ENCODE measurements at regions not wholly inside any gene's neighbourhood (a gene's known extent, or its start where the extent isn't known, plus 50 kb on each side); places are given as distances from the start of the nearest gene placed in this dataset.

DNA sequence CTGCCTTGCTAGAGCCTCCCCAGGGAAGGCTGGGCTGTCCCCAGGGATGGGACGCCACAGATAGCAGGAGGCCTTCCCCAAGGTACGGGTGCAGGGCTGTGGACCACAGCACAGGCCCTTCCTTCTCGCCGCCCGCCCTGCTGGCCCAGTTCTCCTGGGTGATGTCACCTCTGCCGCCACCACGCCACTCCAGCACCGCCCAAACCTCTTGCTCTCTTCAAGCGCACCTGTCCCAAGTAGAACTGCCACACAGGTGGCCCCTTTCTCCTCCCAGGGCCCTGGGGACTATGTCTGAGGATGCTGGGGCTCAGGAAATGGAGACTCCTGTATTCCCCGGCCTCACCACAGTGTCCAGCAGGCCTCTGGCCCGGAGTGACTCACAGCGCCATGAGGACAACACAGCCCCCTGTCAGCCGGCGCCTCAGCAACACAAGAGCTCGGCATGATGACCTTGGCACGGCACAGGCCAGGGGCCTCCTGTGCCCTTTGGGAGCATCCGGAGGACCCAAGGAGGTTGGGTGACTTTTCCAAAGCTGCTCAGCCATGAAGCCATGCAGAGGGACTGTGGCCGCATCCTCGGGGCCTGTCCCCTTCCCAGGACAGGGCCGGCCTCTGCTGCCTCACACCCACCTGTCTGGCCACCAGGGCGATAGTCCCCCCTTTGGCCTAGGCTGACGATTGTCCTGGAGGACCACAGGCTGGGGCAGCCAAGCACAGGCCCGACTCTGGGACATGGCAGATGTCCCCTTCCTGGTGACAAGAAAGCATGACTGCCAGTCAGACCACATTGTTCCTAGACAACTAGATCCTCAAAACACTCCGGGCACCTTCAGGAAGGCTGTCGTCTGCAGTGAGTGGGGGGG lies 1023.5 kb downstream of the BRD1 start:
- peak in 1 of 8 experiments; percentile 13 for ATAC-seq (replicated peaks in 6 of 8)
- Histone ChIP-seq H3K27ac (no peak overlapping the region), H3K4me3 (no peak overlapping the region), H3K4me1 (replicated peaks in 1 of 2) (no peaks in the 10 kb centered on the region)
- in situ Hi-C loops (cut with MboI; ENCODE audit: low pct_unique_long_range_greater_than_20kb in 2 of 9, low sequenced_read_pairs in 9 of 9, unreplicated experiment in 9 of 9): no loop called here
- WGBS, 10 experiments: 5 to 100% (median 50%) methylated on average over 1 to 7 of the region's 25 CpGs; no CpG with 5 or more reads in 2 of the 10 experiments

DNA sequence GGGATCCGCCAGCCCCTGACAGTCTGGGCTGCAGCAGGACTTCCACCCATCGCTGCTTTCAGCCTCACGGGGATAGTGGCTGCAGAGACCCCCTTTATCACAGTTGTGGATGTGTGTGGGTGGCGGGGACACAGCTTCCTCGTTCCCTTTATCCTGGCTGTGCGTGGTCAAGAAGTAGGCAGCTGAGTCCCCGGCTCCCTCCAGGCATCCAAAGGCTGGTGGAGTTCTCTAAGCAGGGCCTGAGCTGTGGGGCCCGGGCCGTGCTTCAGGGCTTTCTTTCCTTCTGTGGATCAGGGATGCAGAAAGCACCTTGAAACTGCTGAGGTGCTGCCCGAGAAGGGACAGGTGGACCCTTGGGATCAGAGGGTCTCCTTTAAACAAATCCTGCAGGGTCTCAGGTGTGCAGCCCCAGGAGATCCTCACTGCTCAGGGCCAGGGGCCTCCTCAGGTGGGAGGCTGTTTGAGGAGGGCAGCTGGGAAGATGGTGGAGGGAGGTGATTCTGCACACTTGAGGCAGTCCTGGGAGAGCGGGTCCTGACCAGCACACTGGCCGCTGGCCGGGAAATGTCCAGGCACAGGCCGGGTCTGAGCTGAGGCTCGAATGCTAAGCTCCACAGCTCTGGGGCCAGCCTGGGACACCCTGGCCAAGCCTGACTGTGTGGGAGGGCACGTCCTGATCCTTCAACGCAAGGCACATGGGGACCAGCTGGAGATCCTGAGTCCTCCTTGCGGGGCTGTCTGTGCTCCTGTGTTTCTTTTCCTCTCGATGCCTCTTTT lies 1024.3 kb downstream of the BRD1 start:
- 60 to 100% (median 66%) methylated on average over 1 to 11 of the region's 19 CpGs; no CpG with 5 or more reads in 5 of the 10 experiments for WGBS, 10 experiments
- in situ Hi-C loops (cut with MboI; ENCODE audit: low pct_unique_long_range_greater_than_20kb in 2 of 9, low sequenced_read_pairs in 9 of 9, unreplicated experiment in 9 of 9): no loop called here

DNA sequence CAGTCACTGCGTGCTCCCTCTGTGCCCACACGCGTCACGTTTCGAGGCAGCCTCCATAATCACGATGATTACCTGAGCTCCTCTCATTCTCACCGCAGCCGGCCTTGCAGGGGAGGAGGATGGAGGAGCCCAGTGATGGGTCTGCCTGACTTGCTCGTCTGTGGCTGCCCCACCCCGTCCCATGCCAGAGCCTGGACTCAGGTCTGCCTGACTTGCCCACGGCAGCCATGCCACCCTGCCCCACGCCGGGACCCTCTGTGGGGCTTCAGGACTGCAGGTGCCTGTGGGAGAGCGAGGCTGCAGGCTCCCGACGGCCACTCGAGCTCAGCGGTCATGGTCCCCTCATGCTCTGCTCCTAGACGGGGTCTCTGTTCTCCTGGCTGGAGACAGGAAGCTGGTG lies 1025.1 kb downstream of the BRD1 start:
- in situ Hi-C loops (cut with MboI; ENCODE audit: low pct_unique_long_range_greater_than_20kb in 2 of 9, low sequenced_read_pairs in 9 of 9, unreplicated experiment in 9 of 9): no loop called here
- WGBS, 10 experiments: 73 to 93% (median 80%) methylated on average over 3 to 4 of the region's 19 CpGs; no CpG with 5 or more reads in 7 of the 10 experiments
- no peak overlapping the region for H3K27ac ChIP-seq
- H3K4me3 ChIP-seq: no peak overlapping the region
- no peaks in the 10 kb centered on the region for H3K4me1 ChIP-seq (replicated peaks in 1 of 2)
- ATAC-seq (replicated peaks in 6 of 8): no peak

More for the DNA sequence above, 1024.3 kb downstream of the BRD1 start:
- Histone ChIP-seq H3K4me3 (no peak overlapping the region), H3K4me1 (replicated peaks in 1 of 2) (no peaks in the 10 kb centered on the region), H3K27ac (no peak overlapping the region)
- peak in 1 of 8 experiments; percentile 59 for ATAC-seq (replicated peaks in 6 of 8)

DNA sequence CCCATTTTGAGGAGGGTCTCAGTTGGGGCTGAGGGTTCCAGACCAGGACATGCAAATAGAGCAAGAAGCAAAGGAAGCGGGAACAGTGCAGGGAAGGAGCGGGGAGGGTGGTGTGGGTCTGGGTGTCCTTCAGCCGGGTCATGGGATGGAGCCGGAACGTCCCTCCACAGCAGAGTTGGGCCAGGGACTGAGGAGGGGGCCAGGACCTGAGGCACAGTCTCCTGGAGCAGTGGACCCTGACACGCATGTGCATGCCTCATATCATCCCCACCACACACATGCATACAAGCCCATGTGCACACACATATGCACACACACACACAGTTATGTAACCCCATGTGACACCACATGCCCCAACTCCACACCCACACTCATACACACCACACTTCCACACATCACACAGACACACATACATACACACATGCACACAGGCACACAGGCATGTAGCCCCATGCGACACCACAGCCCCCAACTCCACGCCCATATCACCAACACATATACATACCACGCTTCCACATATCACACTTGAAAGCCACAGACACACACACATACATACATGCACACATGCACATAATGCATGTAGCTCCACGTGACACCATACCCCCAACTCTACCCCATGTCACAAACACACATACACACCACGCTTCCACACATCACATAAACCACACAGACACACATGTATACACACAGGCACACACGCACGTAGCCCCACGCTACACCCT lies 1026.6 kb downstream of the BRD1 start:
- in situ Hi-C loops (cut with MboI; ENCODE audit: low pct_unique_long_range_greater_than_20kb in 2 of 9, low sequenced_read_pairs in 9 of 9, unreplicated experiment in 9 of 9): no loop called here
- Histone ChIP-seq H3K4me3 (no peak overlapping the region), H3K27ac (no peak overlapping the region), H3K4me1 (replicated peaks in 1 of 2) (no peaks in the 10 kb centered on the region)
- 20 to 100% (median 50%) methylated on average over 1 to 5 of the region's 14 CpGs; no CpG with 5 or more reads in 1 of the 10 experiments for WGBS, 10 experiments
- no peak for ATAC-seq (replicated peaks in 6 of 8)

DNA sequence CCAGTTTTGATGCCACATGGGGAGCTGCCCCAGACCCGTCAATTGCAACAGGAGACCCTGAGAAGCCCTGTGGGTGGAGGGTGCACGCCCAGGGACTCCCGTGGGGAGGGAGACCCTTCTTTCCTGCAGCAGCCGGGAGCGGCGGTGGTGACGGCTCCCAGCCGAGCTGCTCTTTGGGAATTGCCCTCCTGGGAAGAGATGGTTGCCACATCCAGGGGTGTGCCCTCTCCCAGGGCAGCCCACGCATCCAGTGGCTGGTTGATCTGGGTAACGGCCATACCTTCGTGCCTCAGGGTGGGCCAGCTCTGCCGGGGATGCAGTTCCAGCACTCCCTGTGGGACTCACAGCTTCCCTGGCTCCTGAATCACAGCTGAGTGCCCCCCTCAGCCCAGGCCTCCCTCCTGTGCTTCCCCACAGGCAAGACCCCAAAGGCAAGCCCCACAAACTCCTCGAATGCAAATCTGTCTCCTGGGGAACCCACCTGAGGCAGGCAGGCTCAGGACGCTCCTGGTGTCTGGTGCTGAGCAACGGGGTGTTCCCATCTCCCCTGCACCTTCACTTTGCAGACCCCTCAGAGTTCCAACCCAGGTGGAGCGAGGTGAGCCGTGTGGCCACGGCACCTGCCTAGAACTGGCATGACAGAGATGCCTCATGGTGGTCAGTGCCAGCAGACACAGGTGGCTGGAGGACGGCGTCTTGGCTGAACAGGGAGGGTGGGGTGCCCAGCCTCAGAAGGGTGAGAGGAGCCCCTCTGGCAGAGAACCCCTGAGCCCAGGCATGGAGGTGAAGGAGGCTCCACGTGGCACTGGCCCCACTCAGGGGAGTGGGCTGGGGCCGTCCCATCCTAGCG lies 1027.4 kb downstream of the BRD1 start:
- in situ Hi-C loops (cut with MboI; ENCODE audit: low pct_unique_long_range_greater_than_20kb in 2 of 9, low sequenced_read_pairs in 9 of 9, unreplicated experiment in 9 of 9): no loop called here
- WGBS, 10 experiments: 33 to 40% methylated on average over 2 of the region's 23 CpGs; no CpG with 5 or more reads in 8 of the 10 experiments
- Histone ChIP-seq H3K4me1 (replicated peaks in 1 of 2) (no peaks in the 10 kb centered on the region), H3K4me3 (no peak overlapping the region), H3K27ac (no peak overlapping the region)
- ATAC-seq (replicated peaks in 6 of 8): no peak

DNA sequence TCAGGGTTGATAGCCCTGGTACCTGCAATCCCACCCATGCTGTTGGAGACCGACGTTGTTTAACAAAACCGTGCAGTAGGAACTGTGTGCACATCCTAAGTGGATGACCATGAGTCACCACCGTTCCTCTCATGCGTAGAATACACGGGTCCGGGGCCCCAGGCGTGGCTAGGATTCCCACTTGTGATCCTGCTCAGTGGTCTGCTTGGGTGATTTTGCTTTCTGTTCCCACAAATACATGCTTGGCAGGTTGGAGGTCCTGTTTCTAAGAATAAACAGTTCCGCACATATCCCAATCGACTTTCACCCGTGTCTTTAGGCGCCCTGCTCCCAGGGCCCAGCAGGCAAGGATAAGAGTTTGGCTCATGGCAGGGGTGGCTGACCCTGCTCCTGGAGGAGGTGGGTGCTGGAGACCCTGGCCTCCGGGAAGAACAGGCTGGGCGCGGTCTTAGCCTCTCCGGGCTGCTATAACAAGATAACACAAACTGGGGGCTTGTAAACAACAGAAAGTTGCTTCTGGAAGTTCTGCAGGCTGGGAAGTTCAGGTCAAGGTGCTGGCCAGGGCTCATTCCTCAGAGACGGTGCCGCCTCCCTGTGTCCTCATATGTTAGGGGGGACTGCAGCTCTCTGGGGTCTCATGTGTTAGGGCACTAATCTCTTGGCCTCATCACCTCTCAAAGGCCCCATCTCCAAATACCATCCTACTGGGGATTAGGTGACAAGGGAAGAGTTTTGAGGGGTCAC lies 1028.3 kb downstream of the BRD1 start:
- Histone ChIP-seq H3K4me1 (replicated peaks in 1 of 2) (no peaks in the 10 kb centered on the region), H3K27ac (no peak overlapping the region), H3K4me3 (no peak overlapping the region)
- in situ Hi-C loops (cut with MboI; ENCODE audit: low pct_unique_long_range_greater_than_20kb in 2 of 9, low sequenced_read_pairs in 9 of 9, unreplicated experiment in 9 of 9): no loop called here
- ATAC-seq (replicated peaks in 6 of 8): no peak
- WGBS, 10 experiments: 50 to 90% (median 61%) methylated on average over 2 to 7 of the region's 18 CpGs; no CpG with 5 or more reads in 4 of the 10 experiments

DNA sequence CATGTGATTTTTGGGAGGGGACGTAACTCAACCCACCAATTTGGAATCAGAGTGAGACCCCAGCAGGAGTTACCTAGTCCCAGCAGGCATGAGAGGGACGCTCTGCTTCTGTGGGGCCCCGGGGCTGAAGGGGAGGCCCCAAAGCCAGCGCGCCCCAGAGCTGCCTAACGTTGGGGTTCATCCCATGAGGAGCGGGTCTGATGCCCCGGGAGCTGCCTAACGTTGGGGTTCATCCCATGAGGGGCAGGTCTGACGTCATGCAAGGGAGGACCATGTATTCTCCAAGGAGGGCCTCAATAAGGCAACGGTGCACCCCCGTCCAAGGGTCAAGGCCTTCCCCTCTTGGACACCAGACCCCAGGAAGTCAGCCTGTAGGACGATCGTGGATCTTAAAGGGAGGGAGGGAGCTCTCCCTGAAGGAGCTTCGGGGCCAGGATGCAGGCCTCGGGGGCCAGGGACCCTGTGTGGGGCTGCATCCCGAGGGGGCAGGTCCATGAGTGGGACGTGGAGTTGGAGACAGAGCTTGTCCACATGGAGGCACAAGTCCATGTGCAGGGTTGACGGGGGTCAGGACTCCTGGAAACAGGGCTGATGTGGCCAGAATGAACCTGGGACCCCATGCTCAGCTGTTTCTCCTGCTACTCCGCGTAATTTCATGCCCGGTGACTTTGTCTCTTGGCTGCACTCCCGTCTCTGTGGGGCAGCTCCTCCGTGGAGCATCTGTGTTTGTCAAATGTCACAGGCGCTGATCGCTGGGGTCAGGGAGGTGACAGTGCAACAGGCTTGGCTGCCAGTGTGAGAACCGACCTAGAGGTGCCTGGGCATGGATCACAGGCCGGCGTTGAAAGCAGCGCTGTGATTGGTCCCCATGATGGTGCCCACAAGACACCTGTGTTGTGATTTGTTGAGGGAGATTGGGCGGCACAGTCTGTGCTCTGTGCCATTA lies 1029.1 kb downstream of the BRD1 start:
- in situ Hi-C loops (cut with MboI; ENCODE audit: low pct_unique_long_range_greater_than_20kb in 2 of 9, low sequenced_read_pairs in 9 of 9, unreplicated experiment in 9 of 9): no loop called here

DNA sequence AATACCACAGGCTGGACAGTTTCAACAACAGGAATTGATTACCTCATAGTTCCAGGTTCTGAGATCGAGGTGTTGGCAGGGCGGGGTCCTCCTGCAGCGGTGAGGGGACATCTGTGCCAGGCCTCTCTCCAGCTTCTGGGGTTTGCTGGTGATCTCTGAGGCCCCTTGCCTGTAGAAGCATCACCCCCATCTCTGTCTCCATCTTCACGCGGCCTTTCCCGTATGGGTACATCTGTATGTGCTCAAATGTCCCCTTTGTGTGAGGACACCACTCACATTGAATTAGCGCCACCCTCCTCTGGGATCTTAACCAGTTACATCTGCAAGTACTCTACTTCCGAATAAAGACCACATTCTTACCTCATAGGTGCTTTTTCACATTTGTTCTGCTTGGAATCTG lies 1029.9 kb downstream of the BRD1 start:
- no peak for ATAC-seq (replicated peaks in 6 of 8)
- H3K27ac ChIP-seq: no peak overlapping the region
- 26 to 100% (median 78%) methylated on average over 1 to 7 of the region's 8 CpGs; no CpG with 5 or more reads in 4 of the 10 experiments for WGBS, 10 experiments
- in situ Hi-C loops (cut with MboI; ENCODE audit: low pct_unique_long_range_greater_than_20kb in 2 of 9, low sequenced_read_pairs in 9 of 9, unreplicated experiment in 9 of 9): no loop called here
- no peak overlapping the region for H3K4me3 ChIP-seq
- H3K4me1 ChIP-seq (replicated peaks in 1 of 2): no peaks in the 10 kb centered on the region

More for the DNA sequence above, 1029.1 kb downstream of the BRD1 start:
- Histone ChIP-seq H3K4me1 (replicated peaks in 1 of 2) (no peaks in the 10 kb centered on the region), H3K27ac (no peak overlapping the region), H3K4me3 (no peak overlapping the region)
- no peak for ATAC-seq (replicated peaks in 6 of 8)
- 0 to 95% (median 47%) methylated on average over 1 to 13 of the region's 31 CpGs; no CpG with 5 or more reads in 1 of the 10 experiments for WGBS, 10 experiments

DNA sequence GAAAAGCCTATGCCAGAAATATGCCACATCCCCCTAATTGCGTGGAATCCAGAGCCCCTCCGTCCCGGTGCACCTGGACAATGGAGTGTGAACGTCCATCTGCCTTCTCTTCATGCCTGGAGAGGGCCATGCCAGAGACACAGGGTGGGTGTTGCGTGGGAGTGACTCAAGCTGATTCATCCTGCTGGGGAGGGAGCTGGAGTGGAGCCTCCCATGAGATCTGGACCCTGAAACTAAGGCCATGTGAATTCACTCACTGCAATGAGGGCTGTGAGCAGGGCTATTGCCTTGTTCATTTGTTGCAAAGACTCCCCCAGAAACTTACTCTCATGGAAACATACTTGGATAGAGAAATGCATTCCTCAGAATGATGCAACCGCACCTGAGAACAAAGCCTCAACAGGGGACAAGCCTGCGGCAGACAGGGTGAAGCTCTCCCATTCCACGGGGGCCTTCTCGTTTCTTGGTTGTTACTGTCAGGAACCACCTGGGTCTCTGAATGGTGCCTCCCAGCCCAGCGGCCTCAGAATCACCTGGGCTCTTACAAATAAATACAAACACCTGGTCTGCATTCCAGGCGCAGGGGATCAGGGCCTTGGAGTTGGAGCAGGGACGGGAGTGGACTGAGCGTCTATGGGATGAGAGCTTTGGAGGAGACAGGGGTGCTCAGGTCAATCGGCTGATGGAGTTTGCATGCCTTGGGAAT lies 1031.2 kb downstream of the BRD1 start:
- 0 to 100% (median 47%) methylated on average over 1 to 7 of the region's 14 CpGs; no CpG with 5 or more reads in 3 of the 10 experiments for WGBS, 10 experiments
- ATAC-seq (replicated peaks in 6 of 8): peak in 2 of 8 experiments; percentile 27 to 99
- Histone ChIP-seq H3K4me3 (no peak overlapping the region), H3K27ac (no peak overlapping the region), H3K4me1 (replicated peaks in 1 of 2) (no peaks in the 10 kb centered on the region)
- in situ Hi-C loops (cut with MboI; ENCODE audit: low pct_unique_long_range_greater_than_20kb in 2 of 9, low sequenced_read_pairs in 9 of 9, unreplicated experiment in 9 of 9): no loop called here

DNA sequence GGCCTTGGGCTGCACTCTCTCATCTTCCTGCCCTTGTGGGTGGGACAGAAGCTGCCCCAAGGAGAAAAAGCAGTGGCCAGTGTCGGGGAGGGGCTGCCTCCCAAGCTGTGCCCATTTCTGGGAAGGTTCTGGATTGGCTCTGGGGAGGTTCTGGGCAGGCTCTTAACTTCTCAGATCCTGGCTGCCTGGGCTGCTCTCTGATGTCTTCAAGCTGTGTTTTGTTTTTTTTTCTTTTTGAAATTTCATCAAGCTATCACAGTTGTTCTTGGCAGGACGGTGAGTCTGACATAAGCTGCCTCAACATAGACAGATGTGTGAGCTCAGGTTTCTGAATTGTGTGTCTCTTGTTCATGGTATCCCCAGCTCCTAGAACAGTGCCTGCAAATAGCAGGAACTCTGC lies 1032.0 kb downstream of the BRD1 start:
- 0% methylated on average over 1 of the region's 2 CpGs; no CpG with 5 or more reads in 7 of the 10 experiments for WGBS, 10 experiments
- in situ Hi-C loops (cut with MboI; ENCODE audit: low pct_unique_long_range_greater_than_20kb in 2 of 9, low sequenced_read_pairs in 9 of 9, unreplicated experiment in 9 of 9): no loop called here

More for the DNA sequence above, 1032.0 kb downstream of the BRD1 start:
- Histone ChIP-seq H3K4me3 (no peak overlapping the region), H3K27ac (no peak overlapping the region), H3K4me1 (replicated peaks in 1 of 2) (no peaks in the 10 kb centered on the region)
- ATAC-seq (replicated peaks in 6 of 8): no peak
